ENCODE measurements at regions not wholly inside any gene's neighbourhood (a gene's known extent, or its start where the extent isn't known, plus 50 kb on each side); places are given as distances from the start of the nearest gene placed in this dataset.

DNA sequence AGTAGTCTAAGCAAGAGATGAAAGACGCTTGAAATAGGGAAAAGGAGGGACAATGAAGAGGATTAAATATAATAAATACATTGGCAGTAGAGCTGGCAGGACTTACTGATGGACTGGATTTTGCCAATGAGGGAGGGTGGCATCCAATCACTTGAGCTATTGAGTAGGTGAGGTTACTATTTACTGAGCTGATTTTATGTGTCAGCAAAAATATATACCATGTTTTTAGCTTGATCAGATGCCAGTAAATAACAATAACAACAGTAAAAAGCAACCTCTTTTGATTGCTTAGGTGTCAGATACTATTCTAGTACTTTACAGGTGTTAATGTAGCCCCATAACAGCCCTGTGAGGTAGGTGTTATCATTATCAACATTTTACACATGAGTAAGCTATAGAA lies 187.5 kb upstream of the LMNTD1 start:
- TF ChIP-seq, protein P1, sequence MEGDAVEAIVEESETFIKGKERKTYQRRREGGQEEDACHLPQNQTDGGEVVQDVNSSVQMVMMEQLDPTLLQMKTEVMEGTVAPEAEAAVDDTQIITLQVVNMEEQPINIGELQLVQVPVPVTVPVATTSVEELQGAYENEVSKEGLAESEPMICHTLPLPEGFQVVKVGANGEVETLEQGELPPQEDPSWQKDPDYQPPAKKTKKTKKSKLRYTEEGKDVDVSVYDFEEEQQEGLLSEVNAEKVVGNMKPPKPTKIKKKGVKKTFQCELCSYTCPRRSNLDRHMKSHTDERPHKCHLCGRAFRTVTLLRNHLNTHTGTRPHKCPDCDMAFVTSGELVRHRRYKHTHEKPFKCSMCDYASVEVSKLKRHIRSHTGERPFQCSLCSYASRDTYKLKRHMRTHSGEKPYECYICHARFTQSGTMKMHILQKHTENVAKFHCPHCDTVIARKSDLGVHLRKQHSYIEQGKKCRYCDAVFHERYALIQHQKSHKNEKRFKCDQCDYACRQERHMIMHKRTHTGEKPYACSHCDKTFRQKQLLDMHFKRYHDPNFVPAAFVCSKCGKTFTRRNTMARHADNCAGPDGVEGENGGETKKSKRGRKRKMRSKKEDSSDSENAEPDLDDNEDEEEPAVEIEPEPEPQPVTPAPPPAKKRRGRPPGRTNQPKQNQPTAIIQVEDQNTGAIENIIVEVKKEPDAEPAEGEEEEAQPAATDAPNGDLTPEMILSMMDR (IDR thresholded peaks at IDR 0.05), result no peak
- TF ChIP-seq EP300 (IDR thresholded peaks at IDR 0.05), result no peak

Measured in gastroesophageal sphincter (tissue), 3 donors.